BLaER1 treated with 17β-estradiol and CSF1 and Interleukin-3, amounts not matched to agents 10 nM and 100 nM (cell line): ENCODE measurements at regions not wholly inside any gene's neighbourhood (a gene's known extent, or its start where the extent isn't known, plus 50 kb on each side); places are given as distances from the start of the nearest gene placed in this dataset.
"Not testable (repeated sequence)": the region's sequence is repeated elsewhere in the genome, so short reads cannot be mapped to it uniquely, and the experiment has no call there.

Experiments used
- H3K27ac ChIP-seq, 11 experiments: shearing (Covaris generic); formaldehyde crosslinking; 2 replicates each; pipeline ENCODE4 v1.8.1; 2022
- H3K27me3 ChIP-seq, 11 experiments: shearing (Covaris generic); formaldehyde crosslinking; 2 replicates each; pipeline ENCODE4 v1.8.1; 2022
- H3K36me3 ChIP-seq, 11 experiments: shearing (Covaris generic); formaldehyde crosslinking; 2 replicates each; pipeline ENCODE4 v1.8.1; 2022
- H3K4me1 ChIP-seq, 10 experiments: shearing (Covaris generic); formaldehyde crosslinking; 2 replicates each; pipeline ENCODE4 v1.8.1; 2022
- H3K4me2 ChIP-seq, 11 experiments: shearing (Covaris generic); formaldehyde crosslinking; 2 replicates each; pipeline ENCODE4 v1.8.1; 2022
- H3K4me3 ChIP-seq, 10 experiments: shearing (Covaris generic); formaldehyde crosslinking; 2 replicates each; pipeline ENCODE4 v1.8.1; 2022
- H3K9ac ChIP-seq, 11 experiments: shearing (Covaris generic); formaldehyde crosslinking; 2 replicates each; pipeline ENCODE4 v1.8.1; 2022
- H3K9me3 ChIP-seq, 11 experiments: shearing (Covaris generic); formaldehyde crosslinking; replicated peaks in 1 of 11; 2 replicates each; pipeline ENCODE4 v1.8.1; 2022
- H4K20me1 ChIP-seq, 11 experiments: shearing (Covaris generic); formaldehyde crosslinking; 2 replicates each; pipeline ENCODE4 v1.8.1; 2022
- Cebpa-rat ChIP-seq, 11 experiments: shearing (Covaris generic); IDR thresholded peaks; 2 replicates each; pipeline ENCODE4 v1.8.1; 2022

DNA sequence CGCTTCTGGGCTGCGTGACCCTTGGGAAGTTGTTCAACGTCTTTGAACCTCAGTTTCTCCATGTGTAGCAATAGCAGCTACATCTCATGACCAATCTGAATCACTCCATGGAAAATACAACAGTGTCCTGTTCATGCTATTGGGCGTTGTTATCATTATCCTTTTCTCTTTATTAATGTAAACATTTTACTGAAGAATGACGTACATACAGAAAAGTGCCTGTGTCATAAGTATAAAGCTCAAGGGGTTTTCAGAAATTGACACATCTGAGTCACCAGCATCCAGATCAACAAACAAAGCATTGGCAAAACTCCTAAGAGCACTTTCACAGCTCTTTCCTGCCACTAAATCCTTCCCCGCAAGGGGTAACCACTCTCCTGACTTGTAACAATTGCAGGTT is 438.4 kb downstream of the XYLT1 start:
- Histone ChIP-seq H3K36me3 (no peaks in the 10 kb centered on the region), H3K27ac (no peak overlapping the region), H3K4me3 (no peak overlapping the region), H3K27me3 (no peaks in the 10 kb centered on the region), H3K4me2 (no peak overlapping the region), H3K9me3 (peaks cover 0 to 24% (median 17%) of the 10 kb centered on the region in 11 experiments; a peak in 14 of 22 replicates), H4K20me1 (no peaks in the 10 kb centered on the region), H3K9ac (no peak overlapping the region), H3K4me1 (peaks cover 5 to 12% (median 10%) of the 10 kb centered on the region in 10 experiments; a peak in 19 of 20 replicates)
- no peak for TF ChIP-seq Cebpa-rat (IDR thresholded peaks at IDR 0.05)

DNA sequence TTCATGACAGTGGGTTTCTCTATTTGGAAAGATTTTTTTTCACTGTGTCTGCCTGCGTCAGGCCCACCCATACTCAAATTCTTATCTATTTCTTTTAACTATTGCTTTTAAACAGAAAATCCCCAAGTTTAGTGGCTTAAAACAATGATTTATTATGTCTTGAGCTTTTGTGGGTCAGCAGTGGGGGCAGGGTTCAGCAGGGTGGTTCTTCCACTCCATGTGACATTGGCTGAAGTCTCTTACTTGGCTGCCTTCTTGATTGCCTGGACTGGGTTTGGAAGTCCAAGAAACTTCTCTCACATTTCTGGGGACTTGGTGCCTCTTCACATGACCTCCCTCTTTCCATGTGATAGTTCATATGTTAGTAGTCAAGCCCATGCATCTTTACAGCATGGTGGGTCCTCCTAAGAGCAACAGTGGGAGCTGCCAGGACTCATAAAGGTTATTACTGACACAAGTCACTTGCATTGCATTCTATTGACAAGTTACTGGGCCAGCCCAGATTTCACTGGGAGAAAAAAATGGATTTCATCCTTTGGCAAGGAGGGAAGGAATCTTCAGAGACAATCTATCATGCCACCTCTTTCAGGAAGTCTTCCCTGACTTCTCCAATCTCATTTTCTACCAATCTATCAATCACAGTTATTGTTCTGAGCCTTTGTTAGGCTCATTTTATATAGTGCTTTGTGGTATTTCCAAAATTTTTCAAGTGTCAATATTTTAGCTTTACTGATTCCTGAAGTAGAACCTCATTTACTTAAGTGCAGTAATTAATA is 436.1 kb downstream of the XYLT1 start:
- Histone ChIP-seq H3K9ac (no peak overlapping the region), H4K20me1 (no peaks in the 10 kb centered on the region), H3K4me3 (no peak overlapping the region), H3K9me3 (peaks cover 0 to 17% (median 10%) of the 10 kb centered on the region in 11 experiments; a peak in 13 of 22 replicates), H3K36me3 (no peaks in the 10 kb centered on the region), H3K27ac (no peak overlapping the region), H3K27me3 (no peaks in the 10 kb centered on the region), H3K4me1 (no peaks in the 10 kb centered on the region), H3K4me2 (no peak overlapping the region)
- TF ChIP-seq Cebpa-rat (IDR thresholded peaks at IDR 0.05) = no peak

DNA sequence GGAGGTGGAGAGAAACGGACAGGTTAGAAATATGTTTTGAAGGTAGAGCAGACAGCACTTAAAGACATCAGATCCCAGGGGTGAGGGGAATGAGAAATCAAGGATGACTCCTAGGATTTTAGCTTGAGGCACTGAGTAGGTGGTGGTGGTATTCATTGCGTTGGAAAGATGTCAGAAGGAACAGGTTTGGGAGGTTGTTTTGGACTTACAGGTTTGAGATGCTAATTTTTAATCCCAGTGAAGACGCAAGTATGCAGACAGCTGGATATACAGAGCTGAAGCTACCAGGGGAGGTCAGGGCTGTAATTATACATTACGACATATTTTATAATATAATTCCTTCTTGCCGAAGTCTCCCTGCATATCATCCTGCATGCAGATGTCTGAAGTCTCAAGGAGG is 433.3 kb downstream of the XYLT1 start:
- Histone ChIP-seq H3K9me3 (peaks cover 0 to 9% (median 4%) of the 10 kb centered on the region in 11 experiments; a peak in 7 of 22 replicates), H3K27me3 (no peaks in the 10 kb centered on the region), H3K4me2 (no peak overlapping the region), H3K4me1 (no peaks in the 10 kb centered on the region), H4K20me1 (no peaks in the 10 kb centered on the region), H3K27ac (no peak overlapping the region), H3K9ac (no peak overlapping the region), H3K4me3 (no peak overlapping the region), H3K36me3 (no peaks in the 10 kb centered on the region)
- no peak for TF ChIP-seq Cebpa-rat (IDR thresholded peaks at IDR 0.05)

DNA sequence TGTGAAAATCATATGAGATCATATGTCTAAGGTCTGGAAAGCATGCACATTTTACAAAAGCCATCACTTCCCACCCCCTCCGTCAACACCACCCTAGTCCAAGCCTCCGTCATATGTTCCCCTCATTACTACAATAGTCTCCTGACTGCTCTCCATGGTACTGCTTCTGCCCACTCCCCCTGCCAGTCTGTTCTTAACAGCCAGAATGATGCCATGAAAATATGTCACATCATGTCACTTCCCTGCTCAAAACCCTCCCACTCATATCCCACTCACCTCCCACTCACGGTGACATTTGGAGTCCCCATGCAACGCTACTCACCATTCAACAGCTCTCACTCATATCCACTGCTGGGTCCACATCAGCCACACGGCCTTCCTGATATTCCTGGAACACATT is 432.3 kb downstream of the XYLT1 start:
- Histone ChIP-seq H3K9me3 (peaks cover 0 to 9% (median 4%) of the 10 kb centered on the region in 11 experiments; a peak in 6 of 22 replicates), H3K4me1 (no peaks in the 10 kb centered on the region), H3K27me3 (no peaks in the 10 kb centered on the region), H3K36me3 (no peaks in the 10 kb centered on the region), H3K27ac (no peak overlapping the region), H4K20me1 (no peaks in the 10 kb centered on the region), H3K4me2 (no peak overlapping the region), H3K9ac (no peak overlapping the region), H3K4me3 (no peak overlapping the region)
- TF ChIP-seq Cebpa-rat (IDR thresholded peaks at IDR 0.05) = no peak

DNA sequence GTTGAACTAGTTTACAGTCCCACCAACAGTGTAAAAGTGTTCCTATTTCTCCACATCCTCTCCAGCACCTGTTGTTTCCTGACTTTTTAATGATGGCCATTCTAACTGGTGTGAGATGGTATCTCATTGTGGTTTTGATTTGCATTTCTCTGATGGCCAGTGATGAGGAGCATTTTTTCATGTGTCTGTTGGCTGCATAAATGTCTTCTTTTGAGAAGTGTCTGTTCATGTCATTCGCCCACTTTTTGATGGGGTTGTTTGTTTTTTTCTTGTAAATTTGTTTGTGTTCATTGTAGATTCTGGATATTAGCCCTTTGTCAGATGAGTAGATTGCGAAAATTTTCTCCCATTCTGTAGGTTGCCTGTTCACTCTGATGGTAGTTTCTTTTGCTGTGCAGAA is 421.7 kb downstream of the XYLT1 start:
- not testable (repeated sequence) for H3K4me3 ChIP-seq, H3K4me2 ChIP-seq, H3K36me3 ChIP-seq

DNA sequence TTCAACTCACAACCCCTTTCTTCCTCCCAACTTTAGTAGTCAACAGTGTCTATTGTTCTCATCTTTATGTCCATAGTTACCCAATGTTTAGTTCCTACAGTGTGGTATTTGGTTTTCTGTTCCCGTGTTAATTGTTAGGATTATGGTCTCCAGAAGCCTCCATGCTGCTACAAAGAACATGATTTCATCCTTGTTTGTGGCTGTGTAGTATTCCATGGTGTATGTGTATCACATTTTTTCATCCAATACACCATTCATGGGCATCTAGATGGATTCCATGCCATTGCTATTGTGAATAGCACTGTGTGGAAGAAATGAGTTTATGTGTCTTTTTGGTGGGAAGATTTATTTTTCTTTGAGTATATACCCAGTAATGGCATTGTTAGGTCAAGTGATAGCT is 420.3 kb downstream of the XYLT1 start:
- Histone ChIP-seq H3K36me3 (no peaks in the 10 kb centered on the region), H3K4me3 (no peak overlapping the region), H3K27ac (no peak overlapping the region), H3K4me1 (no peaks in the 10 kb centered on the region), H3K9me3 (peaks cover 4 to 17% (median 12%) of the 10 kb centered on the region in 11 experiments; a peak in 16 of 22 replicates), H4K20me1 (no peaks in the 10 kb centered on the region), H3K4me2 (no peak overlapping the region), H3K27me3 (no peaks in the 10 kb centered on the region), H3K9ac (no peak overlapping the region)
- TF ChIP-seq Cebpa-rat (IDR thresholded peaks at IDR 0.05) = no peak

More for the DNA sequence above, 421.7 kb downstream of the XYLT1 start:
- H3K27ac ChIP-seq, H3K27me3 ChIP-seq, H4K20me1 ChIP-seq, H3K4me1 ChIP-seq, H3K9ac ChIP-seq: not testable (repeated sequence)
- H3K9me3 ChIP-seq = peaks cover 4 to 17% (median 12%) of the 10 kb centered on the region in 11 experiments; a peak in 16 of 22 replicates
